ENCODE measurements at regions not wholly inside any gene's neighbourhood (a gene's known extent, or its start where the extent isn't known, plus 50 kb on each side); places are given as distances from the start of the nearest gene placed in this dataset.

DNA sequence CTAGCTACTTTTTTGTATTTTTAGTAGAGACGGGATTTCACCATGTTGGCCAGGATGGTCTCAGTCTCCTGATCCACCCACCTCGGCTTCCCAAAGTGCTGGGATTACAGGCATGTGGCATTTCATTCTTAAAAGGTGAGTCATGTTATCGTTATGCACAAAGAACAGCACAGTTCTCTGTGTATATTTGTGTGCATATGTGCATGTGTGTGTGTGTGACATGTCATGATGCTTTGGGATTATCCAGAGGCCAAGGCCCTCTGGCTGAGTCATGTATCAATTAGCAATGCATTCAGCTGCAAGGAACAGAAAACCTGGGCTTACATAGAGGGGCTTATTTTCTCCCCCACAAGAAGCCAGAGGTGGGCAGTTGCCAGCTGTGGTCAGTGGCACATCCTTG is 301.7 kb upstream of the KAZN start:
- DNase-seq (ENCODE audit: low spot score), result no peak
- no peak overlapping the region for H3K4me3 ChIP-seq
- H3K9me2 ChIP-seq (replicated peaks; ENCODE audit: insufficient read depth), result no peaks in the 10 kb centered on the region
- no peak overlapping the region for H3K27ac ChIP-seq
- H3K79me2 ChIP-seq, result no peaks in the 10 kb centered on the region
- H3K4me1 ChIP-seq (ENCODE audit: insufficient read depth), result no peaks in the 10 kb centered on the region
- TF ChIP-seq EZH2 (IDR thresholded peaks at IDR 0.05; ENCODE audit: borderline replicate concordance) (no peak), EZH2phosphoT487 (IDR thresholded peaks at IDR 0.05; ENCODE audit: low read depth, severe bottlenecking, unreplicated experiment) (no peak)
- TF ChIP-seq, protein P1, sequence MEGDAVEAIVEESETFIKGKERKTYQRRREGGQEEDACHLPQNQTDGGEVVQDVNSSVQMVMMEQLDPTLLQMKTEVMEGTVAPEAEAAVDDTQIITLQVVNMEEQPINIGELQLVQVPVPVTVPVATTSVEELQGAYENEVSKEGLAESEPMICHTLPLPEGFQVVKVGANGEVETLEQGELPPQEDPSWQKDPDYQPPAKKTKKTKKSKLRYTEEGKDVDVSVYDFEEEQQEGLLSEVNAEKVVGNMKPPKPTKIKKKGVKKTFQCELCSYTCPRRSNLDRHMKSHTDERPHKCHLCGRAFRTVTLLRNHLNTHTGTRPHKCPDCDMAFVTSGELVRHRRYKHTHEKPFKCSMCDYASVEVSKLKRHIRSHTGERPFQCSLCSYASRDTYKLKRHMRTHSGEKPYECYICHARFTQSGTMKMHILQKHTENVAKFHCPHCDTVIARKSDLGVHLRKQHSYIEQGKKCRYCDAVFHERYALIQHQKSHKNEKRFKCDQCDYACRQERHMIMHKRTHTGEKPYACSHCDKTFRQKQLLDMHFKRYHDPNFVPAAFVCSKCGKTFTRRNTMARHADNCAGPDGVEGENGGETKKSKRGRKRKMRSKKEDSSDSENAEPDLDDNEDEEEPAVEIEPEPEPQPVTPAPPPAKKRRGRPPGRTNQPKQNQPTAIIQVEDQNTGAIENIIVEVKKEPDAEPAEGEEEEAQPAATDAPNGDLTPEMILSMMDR (IDR thresholded peaks at IDR 0.05; ENCODE audit: poor library complexity), result no peak
- H2AFZ ChIP-seq, result no peak overlapping the region
- H3K36me3 ChIP-seq (replicated peaks; ENCODE audit: insufficient read depth, low read depth), result no peaks in the 10 kb centered on the region
- H3K27me3 ChIP-seq, result no peaks in the 10 kb centered on the region
- WGBS (ENCODE audit: low lambda C conversion rate, missing lambda C conversion rate), result 54% methylated on average over 3 of the region's 3 CpGs
- no peaks in the 10 kb centered on the region for H3K9me3 ChIP-seq (ENCODE audit: low read depth)
- no peaks in the 10 kb centered on the region for H4K20me1 ChIP-seq (ENCODE audit: insufficient read depth, poor library complexity, severe bottlenecking)
- H3K4me2 ChIP-seq, result no peak overlapping the region

DNA sequence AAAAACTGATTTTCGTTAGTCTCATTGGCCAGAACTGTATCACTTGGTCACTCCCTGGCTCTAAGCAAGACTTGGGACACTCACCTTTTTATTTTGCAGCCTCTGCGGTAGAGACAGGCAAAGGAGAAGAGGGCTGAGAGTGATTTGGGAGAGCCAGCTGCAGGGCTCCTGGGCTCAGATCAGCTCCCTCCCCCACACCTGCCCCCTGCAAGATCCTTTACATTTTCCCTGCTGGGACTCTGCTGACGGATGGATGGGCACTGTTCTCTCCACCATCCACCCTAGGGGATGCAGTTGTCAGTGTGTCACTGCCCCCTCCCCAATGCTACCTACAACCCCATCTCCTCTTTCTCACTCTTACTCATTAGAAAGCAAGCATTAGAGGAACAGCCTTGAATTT is 301.1 kb upstream of the KAZN start:
- Histone ChIP-seq H3K79me2 (no peaks in the 10 kb centered on the region), H3K4me2 (no peak overlapping the region), H3K4me3 (no peak overlapping the region), H3K9me2 (replicated peaks; ENCODE audit: insufficient read depth) (no peaks in the 10 kb centered on the region), H3K9me3 (ENCODE audit: low read depth) (no peaks in the 10 kb centered on the region), H3K27ac (no peak overlapping the region), H4K20me1 (ENCODE audit: insufficient read depth, poor library complexity, severe bottlenecking) (no peaks in the 10 kb centered on the region), H3K27me3 (no peaks in the 10 kb centered on the region), H3K36me3 (replicated peaks; ENCODE audit: insufficient read depth, low read depth) (no peaks in the 10 kb centered on the region), H3K4me1 (ENCODE audit: insufficient read depth) (no peaks in the 10 kb centered on the region), H2AFZ (no peak overlapping the region)
- 90% methylated on average over 3 of the region's 3 CpGs for WGBS (ENCODE audit: low lambda C conversion rate, missing lambda C conversion rate)
- DNase-seq (ENCODE audit: low spot score), result no peak
- TF ChIP-seq EZH2 (IDR thresholded peaks at IDR 0.05; ENCODE audit: borderline replicate concordance), result no peak
- TF ChIP-seq, protein P1 (IDR thresholded peaks at IDR 0.05; ENCODE audit: poor library complexity), result no peak
- no peak for TF ChIP-seq EZH2phosphoT487 (IDR thresholded peaks at IDR 0.05; ENCODE audit: low read depth, severe bottlenecking, unreplicated experiment)

DNA sequence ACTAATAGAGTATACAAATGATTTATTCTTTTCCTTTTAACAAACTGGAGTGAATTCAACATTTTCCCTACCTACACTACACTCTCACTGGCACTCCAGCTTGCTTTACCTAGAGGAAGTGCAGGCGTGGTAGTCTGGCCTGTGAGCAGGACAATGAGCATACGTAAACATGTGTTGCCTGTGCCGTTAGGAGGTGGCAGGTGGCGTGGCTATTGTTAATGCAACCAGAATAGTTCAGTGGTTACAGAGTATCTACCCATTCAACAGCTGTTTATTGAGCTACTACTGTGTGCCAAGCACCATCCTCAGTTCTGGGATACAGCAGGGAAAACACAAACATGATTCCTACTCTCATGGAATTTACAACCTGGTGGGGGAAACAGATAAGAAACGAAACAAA is 299.7 kb upstream of the KAZN start:
- H3K27me3 ChIP-seq, result no peaks in the 10 kb centered on the region
- H3K36me3 ChIP-seq (replicated peaks; ENCODE audit: insufficient read depth, low read depth), result no peaks in the 10 kb centered on the region
- H3K4me3 ChIP-seq, result no peak overlapping the region
- no peaks in the 10 kb centered on the region for H3K9me3 ChIP-seq (ENCODE audit: low read depth)
- no peak overlapping the region for H2AFZ ChIP-seq
- no peak overlapping the region for H3K27ac ChIP-seq
- TF ChIP-seq, protein P1 (IDR thresholded peaks at IDR 0.05; ENCODE audit: poor library complexity), result no peak
- TF ChIP-seq EZH2phosphoT487 (IDR thresholded peaks at IDR 0.05; ENCODE audit: low read depth, severe bottlenecking, unreplicated experiment) (no peak), EZH2 (IDR thresholded peaks at IDR 0.05; ENCODE audit: borderline replicate concordance) (no peak)
- DNase-seq (ENCODE audit: low spot score), result no peak
- 82% methylated on average over 5 of the region's 5 CpGs for WGBS (ENCODE audit: low lambda C conversion rate, missing lambda C conversion rate)
- no peak overlapping the region for H3K4me2 ChIP-seq
- H3K4me1 ChIP-seq (ENCODE audit: insufficient read depth), result no peaks in the 10 kb centered on the region
- no peaks in the 10 kb centered on the region for H3K9me2 ChIP-seq (replicated peaks; ENCODE audit: insufficient read depth)
- H3K79me2 ChIP-seq, result no peaks in the 10 kb centered on the region
- H4K20me1 ChIP-seq (ENCODE audit: insufficient read depth, poor library complexity, severe bottlenecking), result no peaks in the 10 kb centered on the region

Data from hepatocyte (in vitro differentiated cells).